Smooth muscle cell (in vitro differentiated cells): ENCODE measurements at regions not wholly inside any gene's neighbourhood (a gene's known extent, or its start where the extent isn't known, plus 50 kb on each side); places are given as distances from the start of the nearest gene placed in this dataset.
"Not testable (repeated sequence)": the region's sequence is repeated elsewhere in the genome, so short reads cannot be mapped to it uniquely, and the experiment has no call there.

ENCODE experiments used
- DNase-seq: peaks from one replicate; lab custom pipeline; 2025; ENCODE audit not compliant: unreplicated experiment; lab: John Stamatoyannopoulos, UW
- H2AFZ ChIP-seq: fragments of 200-600 bp; sonication (generic); 2 replicates; pipeline ENCODE4 v1.6.0; 2016; ENCODE audit warnings: antibody characterized with exemption, low read depth, mild to moderate bottlenecking
- H3F3A ChIP-seq: fragments of 200-600 bp; sonication (generic); 2 replicates; pipeline ENCODE4 v1.6.0; 2017; ENCODE audit warnings: antibody characterized with exemption, low read depth
- H3K27ac ChIP-seq: fragments of 200-600 bp; sonication (generic); 2 replicates; pipeline ENCODE4 v1.5.1; 2016; ENCODE audit warnings: low read depth, mild to moderate bottlenecking
- H3K27me3 ChIP-seq: fragments of 200-600 bp; sonication (generic); 2 replicates; pipeline ENCODE4 v1.6.1; 2016; ENCODE audit warnings: low read depth, mild to moderate bottlenecking
- H3K36me3 ChIP-seq: fragments of 200-600 bp; sonication (generic); 2 replicates; pipeline ENCODE4 v1.5.1; 2016; ENCODE audit warnings: low read depth
- H3K4me1 ChIP-seq: fragments of 200-600 bp; sonication (generic); 2 replicates; pipeline ENCODE4 v1.5.1; 2016; ENCODE audit warnings: low read depth
- H3K4me2 ChIP-seq: fragments of 200-600 bp; sonication (generic); 2 replicates; pipeline ENCODE4 v1.6.0; 2016; ENCODE audit warnings: mild to moderate bottlenecking
- H3K4me3 ChIP-seq: fragments of 200-600 bp; sonication (generic); 2 replicates; pipeline ENCODE4 v1.5.1; 2016; ENCODE audit warnings: mild to moderate bottlenecking
- H3K79me2 ChIP-seq: fragments of 200-600 bp; sonication (generic); 2 replicates; pipeline ENCODE4 v1.6.0; 2016; ENCODE audit warnings: low read depth, mild to moderate bottlenecking
- H3K9ac ChIP-seq: fragments of 200-600 bp; sonication (generic); 2 replicates; pipeline ENCODE4 v1.6.0; 2016; ENCODE audit warnings: low read depth
- H3K9me3 ChIP-seq: fragments of 200-600 bp; sonication (generic); replicated peaks from 2 replicates; pipeline ENCODE4 v1.5.1; 2016; ENCODE audit warnings: low read depth
- H4K20me1 ChIP-seq: fragments of 200-600 bp; sonication (generic); 2 replicates; pipeline ENCODE4 v1.6.0; 2016; ENCODE audit warnings: low read depth
- CTCF ChIP-seq: fragments of 200-600 bp; sonication (generic); IDR thresholded peaks from 2 replicates; pipeline ENCODE4 v1.5.1; 2017; ENCODE audit warnings: borderline replicate concordance, mild to moderate bottlenecking, antibody characterized with exemption; ENCODE audit not compliant: insufficient read depth, poor library complexity, severe bottlenecking
- WGBS: methylation state at CpG from one replicate; pipeline ENCODE4 v1.1.7; 2016; ENCODE audit warnings: low lambda C conversion rate; 5-methylcytosine and 5-hydroxymethylcytosine counted together

- not testable (repeated sequence) for H3K36me3 ChIP-seq, DNase-seq, H3K9me3 ChIP-seq, H3K9ac ChIP-seq, H3F3A ChIP-seq, H3K4me3 ChIP-seq, H3K79me2 ChIP-seq, H2AFZ ChIP-seq, H3K27me3 ChIP-seq, H3K27ac ChIP-seq, H3K4me2 ChIP-seq, H3K4me1 ChIP-seq, H4K20me1 ChIP-seq
- 83% methylated on average over 3 of the region's 3 CpGs for WGBS
Measured at GRCh38 chrX:67213686-67214085, 330.1 kb upstream of the AR start.

- no peaks in the 10 kb centered on the region for H3K79me2 ChIP-seq
- H3F3A ChIP-seq, result no peaks in the 10 kb centered on the region
- DNase-seq, result no peak
- no peak overlapping the region for H3K27ac ChIP-seq
- no peaks in the 10 kb centered on the region for H3K9me3 ChIP-seq
- WGBS, result 84% methylated on average over 4 of the region's 4 CpGs
- H3K4me3 ChIP-seq, result no peak overlapping the region
- no peaks in the 10 kb centered on the region for H3K27me3 ChIP-seq
- H2AFZ ChIP-seq, result no peak overlapping the region
- H3K4me1 ChIP-seq, result no peaks in the 10 kb centered on the region
- H3K9ac ChIP-seq, result no peak overlapping the region
- H4K20me1 ChIP-seq, result no peaks in the 10 kb centered on the region
- no peak overlapping the region for H3K4me2 ChIP-seq
- TF ChIP-seq CTCF, result no peak
- H3K36me3 ChIP-seq, result no peaks in the 10 kb centered on the region
Measured at GRCh38 chrX:67207912-67208311, 335.9 kb upstream of the AR start.

GRCh38 chrX:67159437-67159836 lies 384.4 kb upstream of the AR start:
- no peaks in the 10 kb centered on the region for H3K27me3 ChIP-seq
- H3K4me1 ChIP-seq, result no peaks in the 10 kb centered on the region
- no peak overlapping the region for H3K27ac ChIP-seq
- no peak for TF ChIP-seq CTCF
- peaks cover under 1% of the 10 kb centered on the region for H3K9me3 ChIP-seq
- no peaks in the 10 kb centered on the region for H4K20me1 ChIP-seq
- DNase-seq, result no peak
- no peak overlapping the region for H3K9ac ChIP-seq
- WGBS, result 85% methylated on average over 2 of the region's 2 CpGs
- H3K4me3 ChIP-seq, result no peak overlapping the region
- H3K4me2 ChIP-seq, result no peak overlapping the region
- H3K36me3 ChIP-seq, result no peaks in the 10 kb centered on the region
- no peaks in the 10 kb centered on the region for H3F3A ChIP-seq
- H2AFZ ChIP-seq, result no peak overlapping the region
- no peaks in the 10 kb centered on the region for H3K79me2 ChIP-seq

- no peak for DNase-seq
- no peaks in the 10 kb centered on the region for H3K27me3 ChIP-seq
- H3K4me2 ChIP-seq, result no peak overlapping the region
- no peak overlapping the region for H3K9ac ChIP-seq
- H3K79me2 ChIP-seq, result no peaks in the 10 kb centered on the region
- no peak overlapping the region for H3K4me3 ChIP-seq
- H3K9me3 ChIP-seq, result no peaks in the 10 kb centered on the region
- no peaks in the 10 kb centered on the region for H3K36me3 ChIP-seq
- no peak overlapping the region for H3K27ac ChIP-seq
- no peaks in the 10 kb centered on the region for H3K4me1 ChIP-seq
- H2AFZ ChIP-seq, result no peak overlapping the region
- H4K20me1 ChIP-seq, result no peaks in the 10 kb centered on the region
- TF ChIP-seq CTCF, result no peak
- WGBS, result 78% methylated on average over 9 of the region's 9 CpGs
- no peaks in the 10 kb centered on the region for H3F3A ChIP-seq
Measured at GRCh38 chrX:67114635-67115034, 429.2 kb upstream of the AR start.
